HG03521 (cell line): ENCODE measurements at regions not wholly inside any gene's neighbourhood (a gene's known extent, or its start where the extent isn't known, plus 50 kb on each side); places are given as distances from the start of the nearest gene placed in this dataset.

Experiments used
- ATAC-seq: cut with Tn5 transposase; IDR thresholded peaks from one replicate; pipeline ENCODE4 v1.9.1; 2021; ENCODE audit warnings: mild to moderate bottlenecking, moderate library complexity; ENCODE audit not compliant: unreplicated experiment

GRCh38 chr2:226142463-226142862 is 657.2 kb downstream of the IRS1 start:
- no peak for ATAC-seq

- ATAC-seq: no peak
Measured at GRCh38 chr2:226140594-226140993, 659.0 kb downstream of the IRS1 start.

GRCh38 chr2:226139759-226140158 is 659.9 kb downstream of the IRS1 start:
- ATAC-seq: no peak

DNA sequence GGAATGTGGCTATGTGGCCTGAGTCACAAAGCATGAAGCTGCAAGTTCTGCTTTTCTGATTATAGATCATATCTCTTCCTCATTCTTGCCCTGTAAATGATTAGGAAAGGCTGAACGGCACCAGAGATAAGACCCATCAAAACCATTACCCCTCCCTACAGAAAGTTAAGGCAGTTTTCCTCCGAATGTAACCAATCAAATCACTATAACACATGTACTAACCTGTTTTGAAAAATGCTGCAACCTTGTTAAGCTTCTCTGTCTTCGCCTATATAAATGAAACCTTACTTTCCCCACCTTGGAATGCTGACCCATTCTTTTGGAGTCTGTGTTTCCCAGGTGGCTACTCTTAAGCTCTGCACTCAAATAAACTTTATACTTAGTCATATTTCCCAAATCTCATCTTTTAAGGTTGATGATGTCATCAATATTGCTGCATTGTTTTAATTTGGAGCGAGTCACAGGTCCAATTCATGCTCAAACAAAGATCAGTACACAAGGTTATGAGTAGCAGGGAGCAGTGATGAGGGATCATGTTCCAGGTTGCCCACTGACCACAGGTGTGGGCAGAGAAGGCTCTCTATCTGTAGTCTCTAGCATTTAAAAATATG is 662.3 kb downstream of the IRS1 start:
- ATAC-seq: peak; percentile 60

DNA sequence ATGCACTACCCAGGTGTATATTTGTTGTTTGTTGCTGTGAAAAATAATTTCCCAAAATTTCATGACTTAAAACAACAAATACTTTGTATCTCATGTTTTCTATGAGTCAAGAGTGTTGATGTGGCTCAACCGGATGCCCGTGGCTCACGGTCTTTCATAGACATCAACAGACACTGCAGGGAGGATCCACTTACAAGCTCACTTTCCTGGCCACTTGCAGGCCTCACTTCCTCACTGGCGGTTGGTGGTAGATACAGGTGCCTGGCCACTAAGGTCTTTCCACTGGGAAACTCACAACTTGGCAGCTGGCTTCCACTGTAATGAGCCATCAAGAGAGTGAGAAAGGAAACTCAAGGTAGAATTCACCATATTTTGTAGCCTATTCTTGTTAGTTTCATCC is 662.9 kb downstream of the IRS1 start:
- ATAC-seq: peak; percentile 71

- no peak for ATAC-seq
Measured at GRCh38 chr2:226135861-226136548, 663.6 kb downstream of the IRS1 start.

DNA sequence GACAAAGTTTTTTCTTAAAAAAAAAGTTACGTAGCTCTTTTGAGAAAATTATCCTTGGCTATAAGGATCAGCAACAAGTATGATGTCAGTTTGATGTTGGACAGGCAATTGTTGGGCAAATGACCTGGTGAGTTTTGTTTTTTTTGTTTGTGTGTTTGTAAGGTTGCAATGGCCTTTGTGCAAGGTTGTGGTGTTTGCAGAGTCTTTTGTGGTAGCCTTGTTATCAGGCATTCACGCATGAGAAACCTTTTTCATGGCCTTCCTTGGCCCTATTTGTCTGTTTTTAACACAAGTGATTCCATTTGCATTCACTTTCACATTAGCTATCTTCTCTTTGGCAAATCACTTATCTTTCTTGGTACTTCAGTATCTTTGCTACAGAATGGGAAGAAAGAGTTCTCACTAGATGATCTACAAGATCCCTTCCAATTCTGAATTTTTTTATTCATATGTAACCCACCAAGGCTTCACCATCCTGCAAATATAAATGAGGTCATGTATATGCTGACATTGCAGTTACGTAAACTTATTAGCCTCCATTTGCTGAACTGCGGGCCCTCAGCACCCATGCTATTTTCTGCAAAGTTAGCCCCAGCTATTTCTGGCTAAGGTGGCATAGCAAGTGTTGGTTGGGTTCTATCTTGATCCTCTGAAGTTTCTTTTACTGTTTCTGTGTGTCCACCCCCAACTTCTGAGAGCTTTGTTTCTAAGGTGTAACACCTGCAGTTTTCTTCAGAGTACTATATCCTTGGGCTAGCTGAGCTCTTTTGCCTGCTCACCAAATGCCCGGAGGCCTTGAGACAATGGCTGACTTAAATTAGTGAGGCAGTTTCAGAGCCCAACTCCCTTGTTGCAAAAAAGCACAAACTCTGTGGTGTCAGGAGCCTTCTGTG is 667.1 kb downstream of the IRS1 start:
- ATAC-seq: no peak

DNA sequence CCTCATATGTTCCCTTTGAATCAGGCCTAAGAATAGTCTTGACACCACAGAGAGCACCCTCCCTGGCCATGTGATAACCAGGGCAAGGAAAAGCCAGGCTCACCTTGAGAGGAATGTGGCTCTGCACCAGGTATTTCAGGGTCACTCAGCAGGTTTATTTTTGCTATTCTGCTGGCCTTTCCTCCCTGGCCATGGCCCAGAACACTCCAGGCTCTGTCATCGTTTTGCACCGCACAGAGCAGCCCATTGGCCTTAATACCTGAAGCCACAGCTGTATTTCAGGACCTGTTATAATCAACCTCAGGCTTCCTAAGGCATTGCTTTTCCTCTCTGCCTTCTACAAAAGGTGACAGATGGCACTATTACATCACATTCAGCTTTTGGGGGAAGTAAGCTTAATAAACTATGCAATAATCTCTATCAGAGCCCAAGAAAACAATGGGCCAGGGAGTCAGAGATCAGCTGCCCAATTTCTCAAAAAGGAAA is 668.3 kb downstream of the IRS1 start:
- no peak for ATAC-seq

DNA sequence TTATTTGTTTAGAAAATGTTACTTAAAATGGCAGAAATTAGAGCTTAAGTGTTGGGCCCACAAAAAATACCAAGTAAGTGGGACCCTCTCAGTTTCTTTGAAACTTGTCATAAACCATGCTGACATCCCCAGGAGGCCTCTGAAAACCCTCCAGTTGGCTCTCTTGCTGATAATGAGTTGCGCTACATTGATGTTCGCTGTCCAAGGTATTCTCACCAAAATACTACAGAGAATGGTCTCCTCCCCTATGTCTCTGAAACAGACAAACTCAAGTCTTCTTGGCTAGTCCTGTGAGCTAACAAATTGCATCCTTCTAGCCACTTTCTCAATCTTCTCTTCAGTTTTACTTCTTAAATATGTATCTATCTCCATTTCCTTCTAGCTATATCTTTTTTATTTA is 669.4 kb downstream of the IRS1 start:
- no peak for ATAC-seq

GRCh38 chr2:226127682-226128081 is 671.9 kb downstream of the IRS1 start:
- no peak for ATAC-seq

- ATAC-seq: no peak
Measured at GRCh38 chr2:226126104-226126503, 673.5 kb downstream of the IRS1 start.

GRCh38 chr2:226125176-226125883 is 674.3 kb downstream of the IRS1 start:
- no peak for ATAC-seq

- ATAC-seq: no peak
Measured at GRCh38 chr2:226124548-226125011, 675.0 kb downstream of the IRS1 start.

DNA sequence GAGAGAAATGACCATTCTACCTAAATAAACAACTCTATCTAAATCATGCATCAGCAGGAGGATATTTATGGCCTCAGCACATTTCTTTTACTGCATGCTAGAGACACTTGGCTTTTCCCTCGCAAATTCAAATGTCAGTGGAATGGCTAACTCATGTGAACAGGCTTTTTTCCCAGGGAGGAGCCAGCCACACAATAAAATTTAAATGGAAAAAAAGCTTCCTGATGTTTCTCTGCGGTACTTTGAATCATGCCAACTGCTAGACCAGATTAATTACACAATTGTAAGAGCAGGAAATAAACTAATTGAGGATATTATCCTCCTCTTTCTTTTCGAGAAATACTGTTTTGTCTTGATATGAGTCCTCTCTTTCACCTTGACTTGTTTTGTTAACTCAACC is 676.3 kb downstream of the IRS1 start:
- no peak for ATAC-seq

DNA sequence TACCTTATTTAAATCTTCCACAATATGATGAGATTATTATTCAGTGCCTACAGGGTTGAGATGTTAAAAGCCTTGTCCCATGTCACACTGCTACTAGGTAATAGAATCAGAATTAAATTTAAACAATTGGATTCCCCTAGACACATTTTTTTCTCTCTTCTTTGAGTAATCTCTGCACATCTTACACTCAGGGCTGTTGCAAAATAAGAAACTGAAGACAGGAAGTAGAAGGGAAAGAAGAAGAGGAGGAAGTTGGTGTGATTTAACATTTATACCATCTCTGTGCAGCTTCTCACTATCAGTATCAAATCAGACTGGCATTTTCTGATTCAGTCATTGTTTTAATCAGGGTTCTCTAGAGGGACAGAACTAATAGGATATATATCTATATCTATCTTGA is 677.6 kb downstream of the IRS1 start:
- no peak for ATAC-seq

GRCh38 chr2:226121046-226121738 is 678.4 kb downstream of the IRS1 start:
- no peak for ATAC-seq

GRCh38 chr2:226118471-226119429 is 680.9 kb downstream of the IRS1 start:
- no peak for ATAC-seq

GRCh38 chr2:226117510-226118065 is 682.0 kb downstream of the IRS1 start:
- no peak for ATAC-seq

DNA sequence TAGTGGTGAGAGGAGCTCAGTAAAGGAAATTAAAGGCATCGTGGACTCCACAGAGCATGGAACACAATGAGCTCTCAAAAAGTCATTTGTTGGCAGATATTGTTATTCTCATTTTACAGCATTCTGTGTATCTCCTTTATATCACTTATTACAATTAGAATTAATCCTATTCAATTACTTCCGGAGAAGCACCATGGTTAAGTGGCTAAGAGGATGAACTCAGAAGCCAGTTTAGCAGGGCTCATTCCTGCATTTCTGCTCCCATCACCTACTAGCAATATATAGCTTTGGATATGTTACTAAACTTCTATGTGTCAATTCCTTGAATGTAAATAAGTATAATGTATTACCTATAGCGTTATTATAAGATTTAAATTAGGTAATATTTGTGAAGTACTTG is 683.3 kb downstream of the IRS1 start:
- no peak for ATAC-seq
